T-cell (primary cell): ENCODE measurements at regions not wholly inside any gene's neighbourhood (a gene's known extent, or its start where the extent isn't known, plus 50 kb on each side); places are given as distances from the start of the nearest gene placed in this dataset.

ENCODE experiments used
- ATAC-seq, 4 experiments: fragments of 200-7000 bp in 3 of 4; fragments of 150-1000 bp in 1 of 4; cut with Tn5 transposase; replicated peaks in 1 of 4; 1 replicate in 3 of 4; 2 replicates in 1 of 4; pipeline ENCODE4 v1.10.0; 2021; ENCODE audit warnings: moderate library complexity in 3 of 4, mild to moderate bottlenecking in 2 of 4, moderate number of reproducible peaks in 1 of 4
- CTCF ChIA-PET, 2 donors: fragments of 300-600 bp; sonication (Branson Sonifier 250); formaldehyde crosslinking; loops; one replicate each; lab custom pipeline; 2022; ENCODE audit warnings: antibody characterized with exemption in 2 of 2; lab: Charles Lee
- POLR2A ChIA-PET, 2 donors: fragments of 300-600 bp; sonication (Branson Sonifier 250); formaldehyde crosslinking; loops; one replicate each; lab custom pipeline; 2022; ENCODE audit warnings: antibody characterized with exemption in 2 of 2; lab: Charles Lee
- DNase-seq, 35 experiments: peaks; one replicate each; pipeline versions ENCODE4 v3.0.0 to v3.0.0-alpha.2; 2013 to 2023
- H3K27ac ChIP-seq: one replicate; pipeline ENCODE4 v1.5.1; 2013; ENCODE audit warnings: low read length
- H3K27me3 ChIP-seq, 2 experiments: replicated peaks in 1 of 2; 1 replicate in 1 of 2; 2 replicates in 1 of 2; pipeline versions ENCODE4 v1.6.1 to v1.7.0; 2013; ENCODE audit warnings: low read length in 1 of 2, mixed read lengths in 1 of 2; ENCODE audit not compliant: control insufficient read depth in 2 of 2, insufficient read depth in 2 of 2; ENCODE audit errors: extremely low read depth in 1 of 2
- H3K36me3 ChIP-seq, 2 donors: 1 replicate in 1 of 2; 2 replicates in 1 of 2; pipeline versions ENCODE4 v1.6.1 to v1.7.0; 2013; ENCODE audit warnings: low read length in 1 of 2; ENCODE audit not compliant: control insufficient read depth in 2 of 2, insufficient read depth in 1 of 2; ENCODE audit errors: extremely low read depth in 1 of 2
- H3K4me1 ChIP-seq, 2 experiments: 1 replicate in 1 of 2; 2 replicates in 1 of 2; pipeline versions ENCODE4 v1.6.1 to v1.7.0; 2013; ENCODE audit warnings: low read length in 2 of 2, mixed read lengths in 1 of 2; ENCODE audit not compliant: insufficient read depth in 2 of 2, control insufficient read depth in 1 of 2; ENCODE audit errors: extremely low read depth in 1 of 2
- H3K4me3 ChIP-seq, 2 donors: 1 replicate in 1 of 2; 2 replicates in 1 of 2; pipeline versions ENCODE4 v1.5.1 to v1.7.0; 2013; ENCODE audit warnings: mild to moderate bottlenecking in 2 of 2, low read length in 1 of 2, moderate library complexity in 1 of 2; ENCODE audit not compliant: control insufficient read depth in 1 of 2; ENCODE audit errors: extremely low read depth in 1 of 2
- H3K9me3 ChIP-seq: 2 replicates; pipeline ENCODE4 v1.7.0; 2013
- H3K27ac Mint-ChIP-seq, 2 donors: one replicate each; pipeline ENCODE4 v1.8.0; 2020 to 2021; ENCODE audit warnings: mild to moderate bottlenecking in 2 of 2, mixed read lengths in 2 of 2
- H3K27me3 Mint-ChIP-seq, 2 donors: one replicate each; pipeline ENCODE4 v1.8.0; 2021 to 2022; ENCODE audit warnings: mixed read lengths in 2 of 2
- H3K36me3 Mint-ChIP-seq: one replicate; pipeline ENCODE4 v1.8.0; 2021; ENCODE audit warnings: mixed read lengths
- H3K4me1 Mint-ChIP-seq, 3 donors: one replicate each; pipeline ENCODE4 v1.8.0; 2020 to 2022; ENCODE audit warnings: mixed read lengths in 3 of 3, mild to moderate bottlenecking in 1 of 3
- H3K4me3 Mint-ChIP-seq, 3 donors: one replicate each; pipeline ENCODE4 v1.8.0; 2020 to 2022; ENCODE audit warnings: mild to moderate bottlenecking in 3 of 3, mixed read lengths in 3 of 3, moderate library complexity in 3 of 3
- H3K9me3 Mint-ChIP-seq, 3 donors: one replicate each; pipeline ENCODE4 v1.8.0; 2020 to 2022; ENCODE audit warnings: mixed read lengths in 3 of 3
- WGBS: methylation state at CpG from one replicate; pipeline ENCODE4 v1.1.5; 2013; ENCODE audit warnings: missing lambda C conversion rate; ENCODE audit not compliant: insufficient coverage; 5-methylcytosine and 5-hydroxymethylcytosine counted together

GRCh38 chr13:34143637-34144036 lies 325.7 kb downstream of the RFC3 start:
- Mint-ChIP-seq H3K4me3 (no peak overlapping the region), H3K27ac (no peak overlapping the region), H3K4me1 (no peaks in the 10 kb centered on the region), H3K9me3 (peaks cover 0 to 17% (median 2%) of the 10 kb centered on the region in 3 donors), H3K36me3 (no peaks in the 10 kb centered on the region), H3K27me3 (no peaks in the 10 kb centered on the region)
- no peaks in the 10 kb centered on the region for H3K36me3 ChIP-seq
- ATAC-seq (no peak), DNase-seq (no peak)
- H3K9me3 ChIP-seq: no peaks in the 10 kb centered on the region
- H3K4me1 ChIP-seq: no peaks in the 10 kb centered on the region
- ChIA-PET POLR2A (no interaction called here), CTCF (no interaction called here)
- H3K27me3 ChIP-seq: no peaks in the 10 kb centered on the region
- WGBS: 86% methylated on average over 1 of the region's 1 CpG
- no peak overlapping the region for H3K27ac ChIP-seq
- H3K4me3 ChIP-seq: no peak overlapping the region

- Mint-ChIP-seq H3K27ac (no peak overlapping the region), H3K36me3 (no peaks in the 10 kb centered on the region), H3K9me3 (peaks cover 0 to 14% (median 2%) of the 10 kb centered on the region in 3 donors), H3K4me1 (no peaks in the 10 kb centered on the region), H3K27me3 (peaks cover 0 to 2% of the 10 kb centered on the region in 2 donors), H3K4me3 (no peak overlapping the region)
- ChIA-PET POLR2A (no interaction called here), CTCF (no interaction called here)
- Histone ChIP-seq H3K36me3 (no peaks in the 10 kb centered on the region), H3K4me3 (no peak overlapping the region), H3K4me1 (no peaks in the 10 kb centered on the region), H3K27ac (no peak overlapping the region), H3K27me3 (no peaks in the 10 kb centered on the region), H3K9me3 (no peaks in the 10 kb centered on the region)
- ATAC-seq (no peak), DNase-seq (no peak)
- WGBS: 80% methylated on average over 2 of the region's 3 CpGs
Observed at GRCh38 chr13:34144142-34144541, 326.2 kb downstream of the RFC3 start.

- H3K4me1 ChIP-seq: no peaks in the 10 kb centered on the region
- Mint-ChIP-seq H3K4me1 (no peaks in the 10 kb centered on the region), H3K27me3 (peaks cover 0 to 2% of the 10 kb centered on the region in 2 donors), H3K27ac (no peak overlapping the region), H3K9me3 (peaks cover 0 to 5% (median 2%) of the 10 kb centered on the region in 3 donors), H3K36me3 (no peaks in the 10 kb centered on the region), H3K4me3 (no peak overlapping the region)
- ChIA-PET POLR2A (no interaction called here), CTCF (no interaction called here)
- no peak overlapping the region for H3K27ac ChIP-seq
- no peak overlapping the region for H3K4me3 ChIP-seq
- no peak for ATAC-seq
- WGBS: no CpG with 5 or more reads among the region's 3 CpGs
- no peaks in the 10 kb centered on the region for H3K9me3 ChIP-seq
- H3K36me3 ChIP-seq: no peaks in the 10 kb centered on the region
- H3K27me3 ChIP-seq: no peaks in the 10 kb centered on the region
- no peak for DNase-seq
Observed at GRCh38 chr13:34145061-34145460, 327.1 kb downstream of the RFC3 start.

GRCh38 chr13:34148359-34148758 lies 330.4 kb downstream of the RFC3 start:
- no peaks in the 10 kb centered on the region for H3K36me3 ChIP-seq
- H3K4me3 ChIP-seq: no peak overlapping the region
- no peaks in the 10 kb centered on the region for H3K4me1 Mint-ChIP-seq
- no peaks in the 10 kb centered on the region for H3K9me3 ChIP-seq
- no CpG with 5 or more reads among the region's 6 CpGs for WGBS
- no peak overlapping the region for H3K27ac Mint-ChIP-seq
- DNase-seq: no peak
- ATAC-seq: no peak
- POLR2A ChIA-PET: no interaction called here
- no peak overlapping the region for H3K4me3 Mint-ChIP-seq
- no peaks in the 10 kb centered on the region for H3K27me3 ChIP-seq
- H3K4me1 ChIP-seq: no peaks in the 10 kb centered on the region
- no peaks in the 10 kb centered on the region for H3K9me3 Mint-ChIP-seq
- peaks cover 0 to 2% of the 10 kb centered on the region in 2 donors for H3K27me3 Mint-ChIP-seq
- no peak overlapping the region for H3K27ac ChIP-seq
- H3K36me3 Mint-ChIP-seq: no peaks in the 10 kb centered on the region
- CTCF ChIA-PET: no interaction called here

GRCh38 chr13:34151885-34152284 lies 333.9 kb downstream of the RFC3 start:
- Histone ChIP-seq H3K4me1 (no peaks in the 10 kb centered on the region), H3K36me3 (no peaks in the 10 kb centered on the region), H3K9me3 (no peaks in the 10 kb centered on the region), H3K27me3 (no peaks in the 10 kb centered on the region), H3K27ac (no peak overlapping the region), H3K4me3 (no peak overlapping the region)
- H3K36me3 Mint-ChIP-seq: no peaks in the 10 kb centered on the region
- DNase-seq: no peak
- no peaks in the 10 kb centered on the region for H3K9me3 Mint-ChIP-seq
- no CpG with 5 or more reads among the region's 1 CpG for WGBS
- H3K27ac Mint-ChIP-seq: no peak overlapping the region
- CTCF ChIA-PET: no interaction called here
- H3K27me3 Mint-ChIP-seq: peaks cover 2 to 8% of the 10 kb centered on the region in 2 donors
- H3K4me1 Mint-ChIP-seq: peaks cover 0 to 3% (median 1%) of the 10 kb centered on the region in 3 donors
- ATAC-seq: no peak
- no peak overlapping the region for H3K4me3 Mint-ChIP-seq
- POLR2A ChIA-PET: no interaction called here

GRCh38 chr13:34152409-34152808 lies 334.5 kb downstream of the RFC3 start:
- Histone ChIP-seq H3K4me3 (no peak overlapping the region), H3K27me3 (no peaks in the 10 kb centered on the region), H3K27ac (no peak overlapping the region), H3K4me1 (no peaks in the 10 kb centered on the region), H3K9me3 (no peaks in the 10 kb centered on the region), H3K36me3 (no peaks in the 10 kb centered on the region)
- H3K27ac Mint-ChIP-seq: no peak overlapping the region
- ATAC-seq (no peak), DNase-seq (no peak)
- ChIA-PET POLR2A (no interaction called here), CTCF (no interaction called here)
- H3K36me3 Mint-ChIP-seq: no peaks in the 10 kb centered on the region
- H3K27me3 Mint-ChIP-seq: peaks cover 2 to 9% of the 10 kb centered on the region in 2 donors
- H3K9me3 Mint-ChIP-seq: no peaks in the 10 kb centered on the region
- no peak overlapping the region for H3K4me3 Mint-ChIP-seq
- H3K4me1 Mint-ChIP-seq: peaks cover 0 to 6% (median 2%) of the 10 kb centered on the region in 3 donors
- WGBS: 60% methylated on average over 1 of the region's 4 CpGs

GRCh38 chr13:34152996-34153395 lies 335.0 kb downstream of the RFC3 start:
- ChIA-PET CTCF (no interaction called here), POLR2A (no interaction called here)
- no peak overlapping the region for H3K27ac Mint-ChIP-seq
- no peak for ATAC-seq
- Histone ChIP-seq H3K27me3 (no peaks in the 10 kb centered on the region), H3K27ac (no peak overlapping the region), H3K4me3 (no peak overlapping the region), H3K4me1 (no peaks in the 10 kb centered on the region), H3K9me3 (no peaks in the 10 kb centered on the region), H3K36me3 (no peaks in the 10 kb centered on the region)
- peaks cover 2 to 9% of the 10 kb centered on the region in 2 donors for H3K27me3 Mint-ChIP-seq
- no peak for DNase-seq
- H3K9me3 Mint-ChIP-seq: no peaks in the 10 kb centered on the region
- H3K4me3 Mint-ChIP-seq: no peak overlapping the region
- H3K4me1 Mint-ChIP-seq: peaks cover 0 to 6% (median 2%) of the 10 kb centered on the region in 3 donors
- no peaks in the 10 kb centered on the region for H3K36me3 Mint-ChIP-seq
